Activated naive CD4-positive, alpha-beta T cell treated with anti-CD3 and anti-CD28 coated beads, Interleukin-2, amount 50 U/mL, for 72 hours (primary cell): ENCODE measurements at regions not wholly inside any gene's neighbourhood (a gene's known extent, or its start where the extent isn't known, plus 50 kb on each side); places are given as distances from the start of the nearest gene placed in this dataset.

Experiments
- ATAC-seq, 2 donors: fragments of 150-1000 bp; cut with Tn5 transposase; 2 replicates each; pipeline ENCODE4 v1.10.0; 2021; ENCODE audit warnings: mild to moderate bottlenecking in 2 of 2, moderate library complexity in 2 of 2
- DNase-seq, 2 donors: peaks; one replicate each; pipeline ENCODE4 v3.0.0; 2021 to 2022; ENCODE audit warnings: low spot score in 2 of 2
- H3K27ac Mint-ChIP-seq, 2 donors: one replicate each; pipeline ENCODE4 v1.8.0; 2022; ENCODE audit warnings: mild to moderate bottlenecking in 2 of 2, mixed read lengths in 2 of 2
- H3K36me3 Mint-ChIP-seq, 2 donors: one replicate each; pipeline ENCODE4 v1.8.0; 2022; ENCODE audit warnings: mixed read lengths in 2 of 2
- H3K9me3 Mint-ChIP-seq, 2 donors: one replicate each; pipeline ENCODE4 v1.8.0; 2022; ENCODE audit warnings: mixed read lengths in 2 of 2

GRCh38 chr12:13794706-13795105 lies 186.7 kb downstream of the GRIN2B start:
- H3K27ac Mint-ChIP-seq: no peak overlapping the region
- peaks cover 7% of the 10 kb centered on the region in 2 donors for H3K9me3 Mint-ChIP-seq
- no peak for DNase-seq
- H3K36me3 Mint-ChIP-seq: no peaks in the 10 kb centered on the region
- no peak for ATAC-seq

- no peaks in the 10 kb centered on the region for H3K36me3 Mint-ChIP-seq
- ATAC-seq (no peak), DNase-seq (no peak)
- H3K27ac Mint-ChIP-seq: no peak overlapping the region
- H3K9me3 Mint-ChIP-seq: peaks cover 5 to 7% of the 10 kb centered on the region in 2 donors
These were observed 191.1 kb downstream of the GRIN2B start for GRCh38 chr12:13790317-13790716.

- H3K27ac Mint-ChIP-seq: no peak overlapping the region
- ATAC-seq: no peak
- no peaks in the 10 kb centered on the region for H3K36me3 Mint-ChIP-seq
- H3K9me3 Mint-ChIP-seq: peaks cover 0 to 4% of the 10 kb centered on the region in 2 donors
- no peak for DNase-seq
These were observed 192.8 kb downstream of the GRIN2B start for GRCh38 chr12:13788626-13789025.

- H3K27ac Mint-ChIP-seq: no peak overlapping the region
These were observed 194.8 kb downstream of the GRIN2B start for GRCh38 chr12:13786646-13787045.

GRCh38 chr12:13784504-13784903 lies 196.9 kb downstream of the GRIN2B start:
- peaks cover 0 to 4% of the 10 kb centered on the region in 2 donors for H3K9me3 Mint-ChIP-seq
- H3K36me3 Mint-ChIP-seq: no peaks in the 10 kb centered on the region
- no peak overlapping the region for H3K27ac Mint-ChIP-seq
- DNase-seq (no peak), ATAC-seq (no peak)

More at GRCh38 chr12:13786646-13787045, 194.8 kb downstream of the GRIN2B start:
- no peak for ATAC-seq
- peaks cover 0 to 4% of the 10 kb centered on the region in 2 donors for H3K9me3 Mint-ChIP-seq
- no peaks in the 10 kb centered on the region for H3K36me3 Mint-ChIP-seq
- no peak for DNase-seq

- H3K27ac Mint-ChIP-seq: no peak overlapping the region
- ATAC-seq (no peak), DNase-seq (no peak)
- H3K9me3 Mint-ChIP-seq: peaks cover 0 to 6% of the 10 kb centered on the region in 2 donors
- H3K36me3 Mint-ChIP-seq: no peaks in the 10 kb centered on the region
These were observed 200.9 kb downstream of the GRIN2B start for GRCh38 chr12:13780453-13780852.

- H3K9me3 Mint-ChIP-seq: peaks cover 0 to 3% of the 10 kb centered on the region in 2 donors
- DNase-seq: no peak
- no peaks in the 10 kb centered on the region for H3K36me3 Mint-ChIP-seq
- ATAC-seq: no peak
- H3K27ac Mint-ChIP-seq: no peak overlapping the region
These were observed 204.0 kb downstream of the GRIN2B start for GRCh38 chr12:13777374-13777773.

GRCh38 chr12:13772264-13772663 lies 209.1 kb downstream of the GRIN2B start:
- DNase-seq (no peak), ATAC-seq (no peak)
- peaks cover 0 to 3% of the 10 kb centered on the region in 2 donors for H3K9me3 Mint-ChIP-seq
- no peaks in the 10 kb centered on the region for H3K36me3 Mint-ChIP-seq
- no peak overlapping the region for H3K27ac Mint-ChIP-seq

GRCh38 chr12:13770576-13770975 lies 210.8 kb downstream of the GRIN2B start:
- DNase-seq (no peak), ATAC-seq (no peak)
- Mint-ChIP-seq H3K36me3 (no peaks in the 10 kb centered on the region), H3K27ac (no peak overlapping the region), H3K9me3 (no peaks in the 10 kb centered on the region)

- DNase-seq (no peak), ATAC-seq (no peak)
- Mint-ChIP-seq H3K9me3 (no peaks in the 10 kb centered on the region), H3K36me3 (no peaks in the 10 kb centered on the region), H3K27ac (no peak overlapping the region)
These were observed 211.4 kb downstream of the GRIN2B start for GRCh38 chr12:13769966-13770365.

- ATAC-seq: no peak
These were observed 212.1 kb downstream of the GRIN2B start for GRCh38 chr12:13769273-13769672.

GRCh38 chr12:13764748-13765147 lies 216.7 kb downstream of the GRIN2B start:
- no peak overlapping the region for H3K27ac Mint-ChIP-seq
- ATAC-seq (no peak), DNase-seq (no peak)
- H3K36me3 Mint-ChIP-seq: no peaks in the 10 kb centered on the region
- no peaks in the 10 kb centered on the region for H3K9me3 Mint-ChIP-seq

More at GRCh38 chr12:13769273-13769672, 212.1 kb downstream of the GRIN2B start:
- H3K27ac Mint-ChIP-seq: no peak overlapping the region
- no peaks in the 10 kb centered on the region for H3K9me3 Mint-ChIP-seq
- no peaks in the 10 kb centered on the region for H3K36me3 Mint-ChIP-seq
- DNase-seq: no peak

GRCh38 chr12:13749389-13749788 lies 232.0 kb downstream of the GRIN2B start:
- no peak for ATAC-seq
- Mint-ChIP-seq H3K27ac (no peak overlapping the region), H3K9me3 (no peaks in the 10 kb centered on the region), H3K36me3 (no peaks in the 10 kb centered on the region)
- DNase-seq: no peak

GRCh38 chr12:13745111-13745860 lies 236.1 kb downstream of the GRIN2B start:
- no peak for DNase-seq
- no peaks in the 10 kb centered on the region for H3K36me3 Mint-ChIP-seq

GRCh38 chr12:13744561-13744960 lies 236.8 kb downstream of the GRIN2B start:
- DNase-seq (no peak), ATAC-seq (no peak)
- Mint-ChIP-seq H3K36me3 (no peaks in the 10 kb centered on the region), H3K27ac (no peak overlapping the region), H3K9me3 (no peaks in the 10 kb centered on the region)

More at GRCh38 chr12:13745111-13745860, 236.1 kb downstream of the GRIN2B start:
- H3K9me3 Mint-ChIP-seq: no peaks in the 10 kb centered on the region
- no peak overlapping the region for H3K27ac Mint-ChIP-seq
- ATAC-seq: no peak

- H3K36me3 Mint-ChIP-seq: no peaks in the 10 kb centered on the region
- ATAC-seq (no peak), DNase-seq (no peak)
- H3K9me3 Mint-ChIP-seq: no peaks in the 10 kb centered on the region
- H3K27ac Mint-ChIP-seq: no peak overlapping the region
These were observed 241.3 kb downstream of the GRIN2B start for GRCh38 chr12:13740149-13740545.

GRCh38 chr12:13735734-13736133 lies 245.7 kb downstream of the GRIN2B start:
- peaks cover 5 to 8% of the 10 kb centered on the region in 2 donors for H3K9me3 Mint-ChIP-seq

GRCh38 chr12:13734584-13735152 lies 246.7 kb downstream of the GRIN2B start:
- Mint-ChIP-seq H3K36me3 (no peaks in the 10 kb centered on the region), H3K9me3 (peaks cover 5 to 8% of the 10 kb centered on the region in 2 donors), H3K27ac (no peak overlapping the region)
- no peak for ATAC-seq
- DNase-seq: no peak

More at GRCh38 chr12:13735734-13736133, 245.7 kb downstream of the GRIN2B start:
- ATAC-seq: no peak
- Mint-ChIP-seq H3K36me3 (no peaks in the 10 kb centered on the region), H3K27ac (no peak overlapping the region)
- no peak for DNase-seq
